HepG2 (cell line): ENCODE measurements at regions not wholly inside any gene's neighbourhood (a gene's known extent, or its start where the extent isn't known, plus 50 kb on each side); places are given as distances from the start of the nearest gene placed in this dataset.

Experiments used
- ATAC-seq: fragments of 200-7000 bp; cut with Tn5 transposase; 3 replicates; pipeline ENCODE4 v1.9.1; 2020; ENCODE audit warnings: mild to moderate bottlenecking, moderate library complexity
- BruUV-seq: library from RNA; stranded (reverse); fragments of 400-500 nt; replicated peaks from 2 replicates; lab custom pipeline; 2021; lab: Mats Ljungman, UMichigan
- CTCF ChIA-PET: fragments of 300-600 bp; formaldehyde crosslinking; extraction: SDS; loops from one replicate; lab custom pipeline; 2021; ENCODE audit warnings: low total read pairs, inconsistent platforms, low intra/inter-chr PET ratio; lab: Yijun Ruan, JAX
- POLR2A ChIA-PET: fragments of 350-600 bp; sonication (Branson Sonifier 250); formaldehyde crosslinking; loops from one replicate; lab custom pipeline; 2020; ENCODE audit warnings: antibody characterized with exemption, inconsistent platforms; lab: Yijun Ruan, JAX
- DNase-seq: peaks from one replicate; pipeline ENCODE4 v3.0.0-alpha.2; 2015; ENCODE audit warnings: low spot score
- FAIRE-seq: peaks from 3 replicates; lab custom pipeline; 2011; peaks lifted over from hg19 to GRCh38; lab: Jason Lieb, UNC
- H2AFZ ChIP-seq: one replicate; pipeline ENCODE4 v1.6.1; 2011; ENCODE audit warnings: low read length, inconsistent platforms
- H3K27ac ChIP-seq: fragments of 300-600 bp; 3 replicates; pipeline ENCODE4 v1.8.0; 2011; ENCODE audit warnings: mixed run types, mild to moderate bottlenecking, mixed read lengths, low read length, inconsistent platforms; ENCODE audit not compliant: insufficient read depth; ENCODE audit errors: extremely low read length
- H3K27me3 ChIP-seq, 2 experiments: fragments of 200-600 bp in 1 of 2; 2 replicates in 1 of 2; 3 replicates in 1 of 2; pipeline versions ENCODE4 v1.6.0 to v1.8.0; 2011; ENCODE audit warnings: low read length in 2 of 2, mild to moderate bottlenecking in 2 of 2, moderate library complexity in 2 of 2, inconsistent platforms in 1 of 2; ENCODE audit not compliant: insufficient read depth in 2 of 2, control insufficient read depth in 1 of 2
- H3K36me3 ChIP-seq, 2 experiments: fragments of 200-600 bp in 1 of 2; replicated peaks in 1 of 2; 2 replicates in 1 of 2; 3 replicates in 1 of 2; pipeline versions ENCODE4 v1.5.1 to v1.8.0; 2011; ENCODE audit warnings: low read length in 2 of 2, inconsistent platforms in 1 of 2; ENCODE audit not compliant: insufficient read depth in 2 of 2, control insufficient read depth in 1 of 2
- H3K4me1 ChIP-seq: 2 replicates; pipeline ENCODE4 v1.5.1; 2012; ENCODE audit warnings: low read length, inconsistent platforms; ENCODE audit not compliant: insufficient read depth
- H3K4me2 ChIP-seq: 2 replicates; pipeline ENCODE4 v1.6.0; 2011; ENCODE audit warnings: low read depth, low read length, inconsistent platforms
- H3K4me3 ChIP-seq, 3 experiments: fragments of 200-600 bp in 1 of 3; sonication (generic), shearing (Covaris generic) in 1 of 3; replicated peaks in 1 of 3; 2 replicates each; pipeline ENCODE4 v1.5.1; 2011 to 2016; ENCODE audit warnings: low read length in 3 of 3, inconsistent platforms in 2 of 3, low read depth in 2 of 3, mild to moderate bottlenecking in 2 of 3, control low read depth in 1 of 3, mixed read lengths in 1 of 3; ENCODE audit not compliant: insufficient read depth in 1 of 3
- H3K79me2 ChIP-seq: one replicate; pipeline ENCODE4 v1.6.1; 2011; ENCODE audit warnings: low read length, inconsistent platforms; ENCODE audit not compliant: insufficient read depth
- H3K9ac ChIP-seq: 2 replicates; pipeline ENCODE4 v1.6.0; 2011; ENCODE audit warnings: mild to moderate bottlenecking, low read depth, low read length, inconsistent platforms; ENCODE audit not compliant: insufficient read depth
- H3K9me3 ChIP-seq: 2 replicates; pipeline ENCODE4 v1.5.1; 2012; ENCODE audit warnings: mild to moderate bottlenecking, low read length
- H4K20me1 ChIP-seq: 2 replicates; pipeline ENCODE4 v1.6.0; 2011; ENCODE audit warnings: inconsistent platforms, mild to moderate bottlenecking, low read length, moderate library complexity; ENCODE audit not compliant: insufficient read depth
- CEBPB ChIP-seq: IDR thresholded peaks from 2 replicates; pipeline ENCODE4 v1.6.1; 2011; ENCODE audit warnings: low read depth, low read length, improper control_type of control experiment, borderline replicate concordance
- ZNF556 ChIP-seq: sonication (generic); formaldehyde crosslinking; IDR thresholded peaks from 2 replicates; pipeline ENCODE4 v1.4.0; 2020; ENCODE audit warnings: mild to moderate bottlenecking, missing genetic modification reagents, borderline replicate concordance
- ZNF607 ChIP-seq: sonication (generic); formaldehyde crosslinking; IDR thresholded peaks from 2 replicates; pipeline ENCODE4 v1.5.1; 2020; ENCODE audit warnings: missing genetic modification reagents, mild to moderate bottlenecking, borderline replicate concordance
- WGBS: methylation state at CpG from one replicate; pipeline ENCODE4 v1.1.6; 2017; ENCODE audit warnings: low lambda C conversion rate; 5-methylcytosine and 5-hydroxymethylcytosine counted together
- in situ Hi-C: cut with HindIII; loops from 2 replicates; pipeline ENCODE4 v1.10.0; 2017; ENCODE audit warnings: low pct_unique_long_range_greater_than_20kb; ENCODE audit not compliant: extremely low pct_ligation_motif_present
- intact Hi-C: fragments of 100-400 bp; cut with micrococcal nuclease; formaldehyde crosslinking; loops from one replicate; pipeline ENCODE4 v1.10.0; 2022; ENCODE audit not compliant: unreplicated experiment
- TF ChIP-seq, protein P1 (sequence below): sonication (generic); formaldehyde crosslinking; IDR thresholded peaks from 2 replicates; pipeline ENCODE4 v1.4.0; 2020; ENCODE audit warnings: missing genetic modification reagents, borderline replicate concordance

DNA sequence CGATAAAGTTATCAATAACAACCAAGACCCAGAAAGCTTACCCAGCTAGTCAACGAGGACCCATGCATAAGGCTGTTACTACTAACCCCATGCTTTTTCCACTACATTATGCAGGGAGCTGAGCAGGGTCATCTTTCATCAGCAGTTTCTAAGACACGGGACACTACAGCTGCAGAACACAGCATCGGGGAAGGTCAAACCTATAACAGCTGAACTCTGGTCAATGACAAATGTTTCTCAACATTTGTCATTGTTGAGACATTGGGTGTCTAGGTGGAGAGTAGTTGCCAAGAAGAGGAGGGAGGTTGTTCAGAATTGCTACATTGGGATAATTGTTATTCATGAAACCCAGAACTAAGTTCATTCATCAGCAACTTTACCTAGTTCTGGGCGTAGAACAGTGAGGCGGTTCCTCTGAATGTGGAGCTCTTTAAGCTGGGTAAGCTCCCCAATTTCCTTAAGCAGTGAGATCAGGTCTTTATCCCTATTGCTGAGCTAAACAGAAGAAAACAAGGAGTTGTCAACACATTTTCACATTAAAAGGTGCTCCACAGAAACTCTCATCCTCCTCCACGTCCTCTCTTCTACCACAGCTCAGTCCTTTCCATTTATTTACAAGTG lies 105.6 kb downstream of the ZNF22 start:
- H3K4me2 ChIP-seq, result no peak overlapping the region
- DNase-seq, result no peak
- WGBS, result 11% methylated on average over 5 of the region's 7 CpGs
- no peaks in the 10 kb centered on the region for H3K4me1 ChIP-seq
- H3K27ac ChIP-seq, result no peak overlapping the region
- H2AFZ ChIP-seq, result no peak overlapping the region
- no peaks in the 10 kb centered on the region for H3K9me3 ChIP-seq
- ATAC-seq, result peak; percentile 43; the same call in 1 of the 3 replicates
- intact Hi-C loops (no loop called here), in situ Hi-C loops (no loop called here)
- no peak for TF ChIP-seq ZNF556
- TF ChIP-seq ZNF607 (CRISPR knock-in tag), result no peak
- TF ChIP-seq, protein P1, sequence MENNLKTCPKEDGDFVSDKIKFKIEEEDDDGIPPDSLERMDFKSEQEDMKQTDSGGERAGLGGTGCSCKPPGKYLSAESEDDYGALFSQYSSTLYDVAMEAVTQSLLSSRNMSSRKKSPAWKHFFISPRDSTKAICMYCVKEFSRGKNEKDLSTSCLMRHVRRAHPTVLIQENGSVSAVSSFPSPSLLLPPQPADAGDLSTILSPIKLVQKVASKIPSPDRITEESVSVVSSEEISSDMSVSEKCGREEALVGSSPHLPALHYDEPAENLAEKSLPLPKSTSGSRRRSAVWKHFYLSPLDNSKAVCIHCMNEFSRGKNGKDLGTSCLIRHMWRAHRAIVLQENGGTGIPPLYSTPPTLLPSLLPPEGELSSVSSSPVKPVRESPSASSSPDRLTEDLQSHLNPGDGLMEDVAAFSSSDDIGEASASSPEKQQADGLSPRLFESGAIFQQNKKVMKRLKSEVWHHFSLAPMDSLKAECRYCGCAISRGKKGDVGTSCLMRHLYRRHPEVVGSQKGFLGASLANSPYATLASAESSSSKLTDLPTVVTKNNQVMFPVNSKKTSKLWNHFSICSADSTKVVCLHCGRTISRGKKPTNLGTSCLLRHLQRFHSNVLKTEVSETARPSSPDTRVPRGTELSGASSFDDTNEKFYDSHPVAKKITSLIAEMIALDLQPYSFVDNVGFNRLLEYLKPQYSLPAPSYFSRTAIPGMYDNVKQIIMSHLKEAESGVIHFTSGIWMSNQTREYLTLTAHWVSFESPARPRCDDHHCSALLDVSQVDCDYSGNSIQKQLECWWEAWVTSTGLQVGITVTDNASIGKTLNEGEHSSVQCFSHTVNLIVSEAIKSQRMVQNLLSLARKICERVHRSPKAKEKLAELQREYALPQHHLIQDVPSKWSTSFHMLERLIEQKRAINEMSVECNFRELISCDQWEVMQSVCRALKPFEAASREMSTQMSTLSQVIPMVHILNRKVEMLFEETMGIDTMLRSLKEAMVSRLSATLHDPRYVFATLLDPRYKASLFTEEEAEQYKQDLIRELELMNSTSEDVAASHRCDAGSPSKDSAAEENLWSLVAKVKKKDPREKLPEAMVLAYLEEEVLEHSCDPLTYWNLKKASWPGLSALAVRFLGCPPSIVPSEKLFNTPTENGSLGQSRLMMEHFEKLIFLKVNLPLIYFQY, result no peak
- TF ChIP-seq CEBPB, result peak; percentile 69; the same call in 1 of the 2 replicates
- H3K9ac ChIP-seq, result no peak overlapping the region
- no peaks in the 10 kb centered on the region for H4K20me1 ChIP-seq
- BruUV-seq, result no TSS peak
- H3K36me3 ChIP-seq, result no peaks in the 10 kb centered on the region
- H3K4me3 ChIP-seq, result no peak overlapping the region
- H3K79me2 ChIP-seq, result no peaks in the 10 kb centered on the region
- CTCF ChIA-PET, result no interaction called here
- peaks cover 0 to 5% of the 10 kb centered on the region in 2 experiments; a peak in 2 of 5 replicates for H3K27me3 ChIP-seq
- POLR2A ChIA-PET, result no interaction called here
- no peak for FAIRE-seq
